Astrocyte of the cerebellum (primary cell): ENCODE measurements at regions not wholly inside any gene's neighbourhood (a gene's known extent, or its start where the extent isn't known, plus 50 kb on each side); places are given as distances from the start of the nearest gene placed in this dataset.

ENCODE experiments used
- DNase-seq: peaks from one replicate; pipeline ENCODE4 v3.0.0-alpha.2; 2011; ENCODE audit warnings: low read depth
- H3K4me3 ChIP-seq: 2 replicates; pipeline ENCODE4 v1.5.1; 2011; ENCODE audit warnings: mild to moderate bottlenecking, low read depth, low read length, moderate library complexity
- in situ Hi-C: cut with HindIII; loops from 2 replicates; pipeline ENCODE4 v1.10.0; 2017; ENCODE audit warnings: low sequenced_read_pairs
- TF ChIP-seq, protein P1 (sequence below): IDR thresholded peaks from 2 replicates; pipeline ENCODE4 v1.5.1; 2012; ENCODE audit warnings: low read length, low read depth, moderate library complexity, mild to moderate bottlenecking; ENCODE audit errors: missing control alignments

DNA sequence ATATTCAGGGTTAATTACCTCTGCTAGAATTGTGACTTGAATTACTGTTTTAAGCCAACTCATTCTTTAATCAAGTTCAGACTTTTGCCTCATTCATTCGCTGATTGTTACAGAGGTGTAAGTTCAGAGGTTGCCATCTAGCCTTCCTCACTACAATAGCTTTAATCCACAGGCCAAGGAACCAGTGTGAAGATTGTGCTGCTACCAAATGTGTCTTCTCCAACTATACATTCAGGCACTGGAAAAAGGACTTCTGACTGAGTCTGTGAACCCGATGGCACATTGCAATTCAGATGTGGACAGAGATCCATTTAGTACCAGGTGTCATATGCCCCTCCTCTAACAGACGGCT lies 111.2 kb upstream of the ADGRF1 start:
- no peak for DNase-seq
- in situ Hi-C loops, result no loop called here
- no peak overlapping the region for H3K4me3 ChIP-seq
- TF ChIP-seq, protein P1, sequence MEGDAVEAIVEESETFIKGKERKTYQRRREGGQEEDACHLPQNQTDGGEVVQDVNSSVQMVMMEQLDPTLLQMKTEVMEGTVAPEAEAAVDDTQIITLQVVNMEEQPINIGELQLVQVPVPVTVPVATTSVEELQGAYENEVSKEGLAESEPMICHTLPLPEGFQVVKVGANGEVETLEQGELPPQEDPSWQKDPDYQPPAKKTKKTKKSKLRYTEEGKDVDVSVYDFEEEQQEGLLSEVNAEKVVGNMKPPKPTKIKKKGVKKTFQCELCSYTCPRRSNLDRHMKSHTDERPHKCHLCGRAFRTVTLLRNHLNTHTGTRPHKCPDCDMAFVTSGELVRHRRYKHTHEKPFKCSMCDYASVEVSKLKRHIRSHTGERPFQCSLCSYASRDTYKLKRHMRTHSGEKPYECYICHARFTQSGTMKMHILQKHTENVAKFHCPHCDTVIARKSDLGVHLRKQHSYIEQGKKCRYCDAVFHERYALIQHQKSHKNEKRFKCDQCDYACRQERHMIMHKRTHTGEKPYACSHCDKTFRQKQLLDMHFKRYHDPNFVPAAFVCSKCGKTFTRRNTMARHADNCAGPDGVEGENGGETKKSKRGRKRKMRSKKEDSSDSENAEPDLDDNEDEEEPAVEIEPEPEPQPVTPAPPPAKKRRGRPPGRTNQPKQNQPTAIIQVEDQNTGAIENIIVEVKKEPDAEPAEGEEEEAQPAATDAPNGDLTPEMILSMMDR, result no peak

DNA sequence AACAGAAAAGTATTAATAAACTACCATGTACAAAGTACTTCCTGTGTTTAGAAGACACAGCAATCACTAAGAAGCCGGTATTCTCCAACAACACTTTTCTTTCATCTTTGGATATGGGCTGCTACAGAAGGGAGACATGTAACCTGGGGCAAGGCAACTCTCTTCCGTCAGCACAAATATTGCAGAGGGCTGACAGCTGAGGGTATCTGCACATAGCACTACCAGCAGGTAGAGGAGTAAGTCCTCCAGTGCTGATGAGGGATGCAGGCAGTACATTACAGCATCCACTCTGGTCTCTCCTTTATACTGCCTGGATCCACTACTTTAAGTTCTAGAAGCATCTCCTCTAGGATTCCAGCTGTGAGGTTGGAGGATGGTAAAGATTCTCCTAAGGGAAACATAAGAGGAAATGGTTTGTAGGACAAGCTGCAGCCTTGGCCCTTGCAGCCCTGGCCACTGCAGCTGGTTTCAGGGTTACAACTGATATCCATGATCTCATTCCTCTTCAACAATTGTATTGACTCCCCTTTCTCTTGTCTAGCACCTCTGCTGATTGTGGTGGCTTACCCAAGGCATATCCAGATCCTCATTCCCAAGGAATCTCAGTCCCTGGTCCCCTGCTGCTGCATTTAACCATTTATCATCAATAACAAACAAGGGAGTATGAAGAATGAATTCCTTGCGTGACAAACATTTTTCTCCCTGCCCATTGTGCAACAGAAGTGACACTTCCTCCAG lies 110.7 kb upstream of the ADGRF1 start:
- in situ Hi-C loops, result no loop called here
- TF ChIP-seq, protein P1, result no peak
- no peak overlapping the region for H3K4me3 ChIP-seq
- peak; percentile 43 for DNase-seq

DNA sequence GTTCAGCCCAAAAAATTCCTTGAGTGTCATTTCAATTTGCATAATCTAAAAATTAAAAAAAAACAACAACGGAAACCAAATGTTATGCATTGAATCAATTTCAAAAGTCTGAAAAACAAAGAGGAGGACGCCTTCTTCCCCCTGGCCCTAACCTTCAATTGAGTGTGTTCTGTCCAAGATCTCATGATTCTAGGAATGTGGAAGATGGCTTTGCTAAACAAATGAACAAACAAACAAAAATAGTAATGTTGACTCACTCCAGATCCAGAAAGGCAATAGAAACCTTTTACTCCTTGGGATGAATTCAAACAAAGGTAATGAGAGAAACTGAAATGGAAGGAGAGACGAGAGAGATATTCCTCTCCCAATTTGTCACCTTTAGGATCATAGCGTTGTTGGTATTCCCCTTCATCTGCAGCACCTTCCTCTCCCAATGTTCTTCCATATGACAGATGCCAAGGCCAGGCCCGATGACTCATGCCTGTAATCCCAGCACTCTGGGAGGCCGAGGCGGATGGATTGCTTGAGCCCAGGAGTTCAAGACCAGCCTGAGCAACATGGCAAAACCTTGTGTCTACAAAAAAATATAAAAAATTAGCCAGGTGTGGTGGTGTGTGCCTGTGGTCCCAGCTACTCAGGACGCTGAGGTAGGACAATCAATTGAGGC lies 109.2 kb upstream of the ADGRF1 start:
- TF ChIP-seq, protein P1, result no peak
- no peak for DNase-seq
- H3K4me3 ChIP-seq, result no peak overlapping the region
- in situ Hi-C loops, result no loop called here

DNA sequence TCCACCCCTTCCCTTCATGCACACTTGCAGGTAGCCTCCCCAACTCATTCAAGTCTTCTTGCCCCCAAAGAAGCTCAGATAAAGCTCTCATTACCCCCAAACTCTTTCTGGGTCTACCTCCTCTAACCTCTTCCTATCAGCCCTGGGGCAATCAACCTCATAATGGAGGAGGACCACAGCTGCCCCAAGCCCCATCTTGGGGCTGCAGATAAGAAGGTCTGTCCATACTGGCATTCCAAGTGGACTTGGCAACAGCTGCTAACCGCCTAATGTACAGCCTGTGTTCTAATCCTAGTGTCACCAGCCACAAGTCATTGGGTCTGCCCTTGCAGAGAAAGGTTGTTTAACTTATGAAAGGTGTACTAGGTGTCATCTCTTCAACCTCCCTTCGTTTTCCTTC lies 107.4 kb upstream of the ADGRF1 start:
- in situ Hi-C loops, result no loop called here
- TF ChIP-seq, protein P1, result no peak
- H3K4me3 ChIP-seq, result no peak overlapping the region
- DNase-seq, result no peak

DNA sequence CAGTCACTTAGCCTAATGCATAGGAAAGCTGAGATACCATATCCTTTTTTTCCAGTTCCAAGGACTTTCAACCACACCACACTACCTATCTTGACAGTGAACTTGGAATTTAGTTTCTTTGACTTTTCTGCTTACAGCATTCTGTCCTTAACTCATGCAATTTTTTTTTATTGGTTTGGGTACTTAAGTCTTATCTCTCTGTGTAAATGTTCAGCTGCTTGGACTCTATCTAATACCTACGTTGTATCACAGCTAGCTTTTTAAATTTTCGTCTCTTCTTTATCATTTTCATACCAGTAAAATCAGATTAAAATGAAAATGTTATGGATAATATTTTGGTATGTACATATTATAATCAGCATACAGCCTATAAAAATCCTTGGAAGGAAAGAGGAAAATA lies 106.9 kb upstream of the ADGRF1 start:
- DNase-seq, result no peak
- in situ Hi-C loops, result no loop called here

DNA sequence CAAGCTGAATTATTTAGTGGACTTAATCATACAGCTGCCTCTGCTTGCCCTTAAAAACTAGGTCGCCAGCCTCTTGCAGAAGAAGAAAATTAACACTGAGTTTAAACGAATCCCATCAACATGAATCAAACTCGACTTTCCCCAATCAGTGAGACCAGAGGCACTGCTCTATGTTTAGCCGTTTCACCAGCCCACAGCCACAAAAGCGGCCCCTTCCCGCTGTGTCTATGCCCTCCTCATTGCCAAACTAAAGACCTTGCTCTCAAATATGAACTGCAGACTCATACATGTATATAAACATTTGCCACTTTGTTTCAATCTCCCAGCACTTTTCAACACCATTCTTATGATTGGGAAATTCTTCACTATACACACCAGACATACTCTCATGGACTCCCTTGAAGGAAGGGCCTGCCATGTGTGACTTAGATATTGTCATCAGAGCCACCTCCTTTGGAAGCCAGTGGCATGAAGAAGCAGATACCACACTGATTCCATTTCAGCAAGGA lies 105.8 kb upstream of the ADGRF1 start:
- no peak overlapping the region for H3K4me3 ChIP-seq
- TF ChIP-seq, protein P1, result no peak
- DNase-seq, result no peak
- in situ Hi-C loops, result no loop called here

More for the DNA sequence above, 106.9 kb upstream of the ADGRF1 start:
- TF ChIP-seq, protein P1, result no peak
- no peak overlapping the region for H3K4me3 ChIP-seq
